Hypothalamus (tissue), 51 donors: ENCODE measurements at regions not wholly inside any gene's neighbourhood (a gene's known extent, or its start where the extent isn't known, plus 50 kb on each side); places are given as distances from the start of the nearest gene placed in this dataset.
"Not testable (repeated sequence)": the region's sequence is repeated elsewhere in the genome, so short reads cannot be mapped to it uniquely, and the experiment has no call there.

ENCODE experiments used
- DNase-seq, 51 donors: peaks; one replicate each; lab custom pipeline; 2025; lab: John Stamatoyannopoulos, UW

DNA sequence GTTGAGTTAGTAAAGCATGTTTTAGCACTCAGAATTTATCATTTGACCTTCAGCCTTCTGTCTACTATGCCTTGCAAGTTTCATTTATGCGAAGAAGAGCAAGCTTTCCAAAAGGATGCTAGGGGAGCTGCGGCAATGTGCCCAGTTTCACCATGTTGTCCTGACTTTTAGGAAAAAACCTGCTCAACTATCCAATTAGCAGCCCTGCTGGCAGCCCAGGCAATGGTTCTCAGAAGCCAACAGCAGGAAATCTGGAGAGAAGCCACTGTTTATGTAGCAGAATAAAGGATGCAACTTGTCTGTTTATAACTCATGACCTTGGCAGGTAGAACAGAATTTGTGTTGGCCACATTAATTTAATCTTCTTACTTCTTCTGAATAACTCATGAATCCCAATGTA, 230.8 kb downstream of the ABCC12 start:
- DNase-seq: no peak

DNA sequence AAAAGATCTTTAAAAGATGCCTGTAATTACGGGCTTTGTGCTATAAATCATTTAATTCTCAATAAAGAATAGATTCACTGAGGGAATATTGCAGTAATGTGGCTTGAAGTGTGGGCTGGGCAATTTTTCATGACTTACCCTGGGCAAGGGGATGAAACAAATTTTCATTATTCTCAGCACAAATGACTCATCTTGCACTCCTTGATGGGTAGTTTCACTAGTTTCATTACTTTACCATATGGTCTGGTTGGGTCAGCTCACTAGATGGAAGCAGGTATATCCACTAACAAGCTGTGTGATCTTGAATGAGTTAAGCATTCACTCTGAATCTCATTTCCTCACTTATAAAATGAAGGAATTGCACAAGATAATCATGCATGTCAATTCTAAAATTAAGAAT, 234.3 kb downstream of the ABCC12 start:
- DNase-seq: no peak

DNA sequence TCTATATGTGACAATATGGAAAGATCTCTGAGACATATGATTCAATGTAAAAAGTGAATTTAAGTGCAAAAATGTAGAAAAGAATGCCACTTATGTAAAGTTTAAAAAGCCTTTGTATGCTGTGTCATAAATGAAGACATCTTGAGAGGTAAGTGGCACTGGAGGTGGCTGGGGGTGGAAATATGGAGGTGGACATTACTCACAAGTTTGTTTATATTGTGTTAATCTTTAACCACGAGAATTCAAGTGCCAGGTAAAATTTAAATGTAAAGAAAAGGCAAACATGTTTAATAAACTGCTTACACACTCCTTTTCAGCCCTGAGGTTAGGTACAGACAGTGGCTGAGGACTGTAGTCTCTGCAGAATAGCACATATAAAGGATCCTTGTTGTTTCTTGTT, 235.1 kb downstream of the ABCC12 start:
- DNase-seq: no peak

GRCh38 chr16:47917118-47917517, 238.7 kb downstream of the ABCC12 start:
- DNase-seq: no peak

- no peak for DNase-seq
These were observed 239.5 kb downstream of the ABCC12 start for GRCh38 chr16:47916266-47916665.

- DNase-seq: no peak
These were observed 248.7 kb downstream of the ABCC12 start for GRCh38 chr16:47907109-47907508.

- no peak for DNase-seq
These were observed 250.0 kb downstream of the ABCC12 start for GRCh38 chr16:47905771-47906170.

GRCh38 chr16:47904691-47905090, 251.1 kb downstream of the ABCC12 start:
- DNase-seq: no peak

DNA sequence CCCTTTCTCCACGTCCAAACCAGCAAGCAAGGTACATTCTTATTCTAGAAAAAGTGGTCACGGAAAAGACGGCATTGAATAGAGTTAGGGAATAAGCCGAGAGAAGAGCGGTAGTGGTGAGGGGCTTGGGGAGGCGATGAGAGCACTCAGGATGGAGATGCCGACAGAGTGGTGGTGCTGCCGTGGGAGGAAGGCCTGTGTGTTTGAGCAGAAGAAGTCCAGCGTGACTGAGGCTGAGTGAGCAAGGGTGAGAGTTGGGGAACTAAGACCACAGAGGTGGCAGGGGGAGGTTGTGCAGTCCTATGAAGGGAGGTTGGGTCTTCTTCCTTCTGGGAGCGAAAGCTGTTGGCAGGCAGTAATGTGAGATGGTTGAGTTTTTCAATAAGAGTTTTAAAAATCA, 252.3 kb downstream of the ABCC12 start:
- no peak for DNase-seq

DNA sequence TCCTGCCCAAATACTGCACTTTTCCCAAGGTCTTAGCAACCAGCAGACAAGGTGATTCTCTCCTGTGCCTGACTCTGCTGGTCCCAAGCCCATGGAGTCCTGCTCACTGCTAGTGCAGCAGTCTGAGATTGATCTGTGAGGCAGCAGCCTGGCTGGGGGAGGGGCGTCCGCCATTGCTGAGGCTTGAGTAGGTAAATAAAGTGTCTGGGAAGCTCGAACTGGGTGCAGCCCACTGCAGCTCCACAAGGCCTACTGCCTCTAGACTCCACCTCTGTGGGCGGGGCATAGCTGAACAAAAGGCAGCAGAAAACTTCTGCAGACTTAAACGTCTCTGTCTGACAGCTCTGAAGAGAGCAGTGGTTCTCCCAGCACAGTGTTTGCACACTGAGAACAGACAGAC, 258.7 kb downstream of the ABCC12 start:
- not testable (repeated sequence) for DNase-seq

GRCh38 chr16:47895146-47895545, 260.6 kb downstream of the ABCC12 start:
- no peak for DNase-seq

DNA sequence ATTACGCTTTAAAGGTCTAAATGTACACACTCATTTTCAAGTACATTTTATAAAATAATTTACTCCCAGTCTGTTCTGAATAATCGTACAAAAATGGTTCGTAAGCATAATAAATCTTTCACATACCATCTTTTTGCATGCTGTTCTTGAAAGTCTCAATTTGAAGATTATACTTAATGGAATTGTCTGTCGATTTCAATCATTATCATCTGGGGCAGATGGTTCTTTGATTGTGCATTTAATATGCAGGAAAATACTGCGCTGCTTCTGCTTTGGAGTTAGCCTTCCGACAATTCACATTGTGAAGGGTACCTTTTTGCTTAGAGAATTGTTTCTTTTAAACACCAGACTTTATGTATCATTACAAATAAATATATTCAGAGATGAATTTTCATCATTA, 262.8 kb downstream of the ABCC12 start:
- no peak for DNase-seq

GRCh38 chr16:47888734-47889133, 267.1 kb downstream of the ABCC12 start:
- DNase-seq: no peak

- no peak for DNase-seq
These were observed 267.7 kb downstream of the ABCC12 start for GRCh38 chr16:47888142-47888541.

GRCh38 chr16:47887496-47887895, 268.3 kb downstream of the ABCC12 start:
- DNase-seq: no peak

DNA sequence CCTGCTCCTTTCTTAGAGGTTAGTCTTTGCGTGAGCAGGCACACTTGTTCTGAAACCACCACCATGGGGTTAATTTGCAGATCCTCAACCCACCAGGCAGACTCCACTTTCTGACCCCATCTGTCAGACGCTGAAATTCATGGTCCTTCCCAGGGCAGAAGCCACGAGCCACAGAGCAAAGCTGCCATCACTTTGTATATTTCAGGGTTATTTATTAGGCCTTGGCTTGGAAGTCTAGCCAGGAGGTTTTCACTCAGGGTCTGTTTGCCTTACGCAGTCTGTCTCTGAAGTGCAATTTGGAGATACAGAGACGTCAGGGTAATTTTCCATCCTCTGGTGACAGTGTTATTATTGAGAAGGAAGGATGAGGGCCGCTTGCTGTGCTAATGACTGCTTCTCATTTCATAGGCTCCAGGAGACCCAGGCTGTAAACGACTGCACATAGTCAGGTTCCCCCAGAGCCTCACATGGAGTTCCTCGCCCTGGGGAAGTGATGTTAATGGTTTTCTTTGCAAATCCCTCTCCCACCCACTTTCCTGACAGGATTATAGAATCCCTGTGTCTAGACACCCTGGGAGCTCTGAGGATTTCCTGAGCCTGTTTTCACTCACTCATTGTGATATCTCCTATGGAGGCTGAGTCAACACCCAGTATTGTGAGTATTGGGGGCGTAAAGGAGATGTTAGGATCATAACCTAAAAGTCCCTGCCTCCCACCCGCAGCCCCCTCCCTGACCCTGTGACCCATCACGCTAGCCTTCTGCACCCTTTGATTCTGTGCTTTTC, 269.0 kb downstream of the ABCC12 start:
- no peak for DNase-seq

DNA sequence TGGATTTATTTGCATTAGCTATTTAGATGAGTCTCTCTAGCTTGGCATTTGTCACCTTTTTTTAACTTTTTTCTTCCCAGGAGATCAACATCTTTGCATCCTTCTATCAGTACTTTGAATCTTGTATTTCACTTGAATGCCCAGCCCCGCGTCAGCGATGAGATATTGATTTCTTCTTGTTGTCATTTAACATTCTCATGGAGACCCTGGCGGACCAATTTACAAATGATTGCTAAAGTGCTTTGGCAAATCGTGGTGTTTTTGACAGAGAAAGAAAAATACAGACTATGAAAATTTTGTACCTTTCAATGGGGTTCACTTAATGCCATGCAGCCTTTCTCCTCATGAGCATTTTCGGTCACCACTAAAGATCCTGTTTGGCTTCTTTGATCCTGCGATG, 269.7 kb downstream of the ABCC12 start:
- no peak for DNase-seq

DNA sequence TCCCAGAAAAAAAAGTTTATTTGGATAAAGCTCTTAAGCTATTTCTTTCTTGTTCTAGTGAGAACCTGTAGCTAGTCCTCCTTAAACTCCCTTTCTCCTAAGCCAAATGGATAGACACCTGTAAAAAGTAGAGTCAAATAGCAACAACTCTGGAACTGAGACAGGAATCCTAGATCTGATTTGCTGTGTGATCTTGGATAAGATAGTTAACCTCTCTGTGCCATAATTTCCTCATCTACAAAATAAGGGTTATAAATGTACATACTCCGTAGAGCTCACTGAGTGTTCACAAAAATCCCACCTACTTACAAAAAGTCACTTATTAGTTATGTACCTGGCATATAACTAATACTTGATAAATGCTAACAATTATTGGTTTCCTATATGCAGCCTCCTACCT, 270.3 kb downstream of the ABCC12 start:
- no peak for DNase-seq

GRCh38 chr16:47884116-47884725, 271.6 kb downstream of the ABCC12 start:
- DNase-seq: peak in 1 of 51 donors; percentile 27

GRCh38 chr16:47881574-47881973, 274.2 kb downstream of the ABCC12 start:
- no peak for DNase-seq

DNA sequence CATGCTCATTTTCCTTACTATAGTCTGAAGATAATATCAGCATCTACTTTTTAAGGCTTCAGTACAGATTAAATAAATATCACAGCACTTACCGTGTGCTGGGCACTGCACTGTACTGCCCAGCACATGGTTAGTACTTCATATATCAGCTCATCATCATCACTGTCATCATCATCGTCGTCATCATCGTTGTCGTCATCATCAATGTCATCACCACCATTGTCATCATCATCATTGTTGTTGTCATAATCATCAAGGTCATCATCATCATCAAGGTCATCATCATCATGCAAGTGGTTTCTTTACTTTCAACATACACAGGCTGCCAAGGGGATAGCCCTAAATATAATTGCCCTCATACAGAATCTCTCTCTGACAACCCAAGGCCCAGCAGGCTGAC, 275.1 kb downstream of the ABCC12 start:
- DNase-seq: no peak

GRCh38 chr16:47877166-47877565, 278.6 kb downstream of the ABCC12 start:
- DNase-seq: no peak

GRCh38 chr16:47876511-47876910, 279.3 kb downstream of the ABCC12 start:
- no peak for DNase-seq
